Transverse colon (tissue), 4 donors: ENCODE measurements at regions not wholly inside any gene's neighbourhood (a gene's known extent, or its start where the extent isn't known, plus 50 kb on each side); places are given as distances from the start of the nearest gene placed in this dataset.

Experiments used
- DNase-seq: peaks from one replicate; pipeline ENCODE4 v3.0.0-alpha.2; 2019
- H3K27ac ChIP-seq, 4 donors: fragments of 200-600 bp; sonication (generic); 2 replicates each; pipeline ENCODE4 v1.5.1; 2016 to 2018; ENCODE audit warnings: inconsistent platforms in 4 of 4
- H3K27me3 ChIP-seq: fragments of 200-600 bp; sonication (generic); 2 replicates; pipeline ENCODE4 v1.5.1; 2017; ENCODE audit warnings: inconsistent platforms
- H3K36me3 ChIP-seq, 4 donors: fragments of 200-600 bp; sonication (generic); 2 replicates each; pipeline ENCODE4 v1.5.1; 2017 to 2019; ENCODE audit warnings: inconsistent platforms in 4 of 4
- H3K4me1 ChIP-seq, 4 donors: fragments of 200-600 bp; sonication (generic); 2 replicates each; pipeline ENCODE4 v1.5.1; 2017 to 2020; ENCODE audit warnings: inconsistent platforms in 4 of 4
- H3K4me3 ChIP-seq, 4 donors: fragments of 200-600 bp; sonication (generic); 1 replicate in 1 of 4; 2 replicates in 3 of 4; pipeline versions ENCODE4 v1.5.1 to v1.6.1; 2017 to 2019; ENCODE audit warnings: inconsistent platforms in 4 of 4
- H3K9me3 ChIP-seq, 2 donors: fragments of 200-600 bp; sonication (generic); 2 replicates each; pipeline ENCODE4 v1.5.1; 2017 to 2019; ENCODE audit warnings: inconsistent platforms in 2 of 2
- EP300 ChIP-seq: sonication (generic); formaldehyde crosslinking; IDR thresholded peaks from one replicate; pipeline ENCODE4 v1.6.1; 2017; ENCODE audit warnings: antibody characterized with exemption, low read depth
- POLR2A ChIP-seq: fragments of 450-650 bp; IDR thresholded peaks from one replicate; pipeline ENCODE4 v1.6.1; 2016; ENCODE audit warnings: antibody characterized with exemption, mild to moderate bottlenecking, moderate library complexity
- POLR2AphosphoS5 ChIP-seq, 3 donors: sonication (generic); formaldehyde crosslinking; IDR thresholded peaks; one replicate each; pipeline ENCODE4 v1.6.1; 2016; ENCODE audit warnings: antibody characterized with exemption in 3 of 3
- WGBS, 2 donors: methylation state at CpG; one replicate each; pipeline ENCODE4 v1.1.5; 2018; ENCODE audit warnings: low coverage in 1 of 2; 5-methylcytosine and 5-hydroxymethylcytosine counted together
- in situ Hi-C, 4 donors: fragments of 200-750 bp; cut with MboI; loops; one replicate each; pipeline versions ENCODE4 v1.15.0 to v1.15.1; 2017; ENCODE audit warnings: low sequenced_read_pairs in 3 of 4, low pct_ligation_motif_present in 1 of 4, low pct_unique_long_range_greater_than_20kb in 1 of 4
- intact Hi-C: fragments of 100-400 bp; cut with DNase I; formaldehyde crosslinking; loops from one replicate; pipeline ENCODE4 v1.15.1; 2023; ENCODE audit warnings: low total_unique reads
- TF ChIP-seq, protein P1 (sequence below), 5 experiments: fragments of 200-600 bp in 3 of 5; fragments of 450-650 bp in 2 of 5; sonication (generic) in 3 of 5; IDR thresholded peaks; 1 replicate in 2 of 5; 2 replicates in 3 of 5; pipeline ENCODE4 v1.5.1; 2016 to 2017; ENCODE audit warnings: antibody characterized with exemption in 5 of 5, inconsistent platforms in 3 of 5, mild to moderate bottlenecking in 2 of 5, moderate library complexity in 1 of 5

DNA sequence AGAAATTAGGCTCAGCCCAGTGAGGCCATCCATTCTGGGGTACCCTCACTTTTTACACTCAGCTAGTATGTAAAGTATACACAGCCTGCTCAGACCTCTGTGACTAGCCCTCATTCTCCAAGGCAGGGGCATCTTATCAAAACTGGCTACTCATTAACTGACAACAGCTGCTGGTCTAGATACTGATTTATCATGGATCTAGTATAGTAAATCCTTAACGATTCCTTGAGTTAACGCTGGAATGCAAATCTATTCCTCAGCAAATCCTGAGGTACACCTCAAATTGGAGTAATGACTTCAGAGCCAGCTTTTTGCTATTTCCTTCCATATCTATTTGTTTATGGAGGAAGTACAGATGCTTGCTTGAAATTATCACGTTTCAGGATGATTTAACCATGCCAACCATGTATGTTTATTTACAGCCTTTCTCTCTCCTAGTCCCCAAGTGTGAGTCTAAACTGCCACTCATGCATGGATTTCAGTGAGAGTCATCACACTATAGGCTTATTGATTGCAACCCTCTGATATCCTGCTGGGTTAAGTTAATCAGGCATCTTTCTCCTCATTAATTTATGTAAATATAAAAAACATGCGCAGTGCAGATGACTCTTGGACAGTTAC lies 70.2 kb upstream of the DOK6 start:
- 45 to 53% methylated on average over 3 to 4 of the region's 4 CpGs for WGBS, 2 donors
- intact Hi-C loops, result no loop called here
- no peak for DNase-seq

DNA sequence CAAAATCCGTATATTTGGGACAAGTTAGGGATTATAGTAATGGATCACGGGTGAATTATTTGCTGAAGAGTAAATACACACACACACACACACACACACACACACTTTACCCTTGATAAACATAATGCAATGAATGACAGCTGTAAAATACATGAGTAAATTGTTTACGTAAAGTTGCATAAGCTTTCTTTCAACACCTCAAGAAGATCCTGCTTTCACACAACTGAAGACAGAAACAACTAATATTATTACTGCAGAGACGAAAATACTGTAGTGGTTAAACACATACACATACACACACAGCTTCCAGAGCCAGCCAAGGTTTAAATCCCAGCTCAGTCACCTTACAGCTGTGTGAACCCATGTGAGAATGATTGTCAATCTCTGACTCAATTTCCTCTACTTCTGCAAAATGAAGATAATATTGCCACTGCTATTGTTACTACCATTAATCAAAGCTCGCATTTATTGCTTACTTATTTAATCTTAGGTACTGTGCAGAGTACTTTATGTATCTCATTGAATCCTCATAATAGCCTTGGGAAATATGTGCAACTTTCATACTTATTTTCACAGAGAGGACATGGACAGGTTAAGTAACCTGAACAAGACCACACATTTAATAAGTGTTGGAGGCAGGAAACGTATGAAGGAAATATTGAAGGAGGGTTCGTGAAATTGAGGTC lies 50.6 kb upstream of the DOK6 start:
- TF ChIP-seq, protein P1, sequence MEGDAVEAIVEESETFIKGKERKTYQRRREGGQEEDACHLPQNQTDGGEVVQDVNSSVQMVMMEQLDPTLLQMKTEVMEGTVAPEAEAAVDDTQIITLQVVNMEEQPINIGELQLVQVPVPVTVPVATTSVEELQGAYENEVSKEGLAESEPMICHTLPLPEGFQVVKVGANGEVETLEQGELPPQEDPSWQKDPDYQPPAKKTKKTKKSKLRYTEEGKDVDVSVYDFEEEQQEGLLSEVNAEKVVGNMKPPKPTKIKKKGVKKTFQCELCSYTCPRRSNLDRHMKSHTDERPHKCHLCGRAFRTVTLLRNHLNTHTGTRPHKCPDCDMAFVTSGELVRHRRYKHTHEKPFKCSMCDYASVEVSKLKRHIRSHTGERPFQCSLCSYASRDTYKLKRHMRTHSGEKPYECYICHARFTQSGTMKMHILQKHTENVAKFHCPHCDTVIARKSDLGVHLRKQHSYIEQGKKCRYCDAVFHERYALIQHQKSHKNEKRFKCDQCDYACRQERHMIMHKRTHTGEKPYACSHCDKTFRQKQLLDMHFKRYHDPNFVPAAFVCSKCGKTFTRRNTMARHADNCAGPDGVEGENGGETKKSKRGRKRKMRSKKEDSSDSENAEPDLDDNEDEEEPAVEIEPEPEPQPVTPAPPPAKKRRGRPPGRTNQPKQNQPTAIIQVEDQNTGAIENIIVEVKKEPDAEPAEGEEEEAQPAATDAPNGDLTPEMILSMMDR (IDR thresholded peaks at IDR 0.05), result no peak
- no peak overlapping the region for H3K4me3 ChIP-seq
- H3K9me3 ChIP-seq, result no peaks in the 10 kb centered on the region
- no peaks in the 10 kb centered on the region for H3K36me3 ChIP-seq
- no peaks in the 10 kb centered on the region for H3K4me1 ChIP-seq
- intact Hi-C loops (loop anchor here (5.0 kb wide), 1 partner anchor 52 kb away; the partner anchor contains the start of gene DOK6), in situ Hi-C loops (no loop called here)
- 48 to 58% methylated on average over 7 of the region's 7 CpGs for WGBS, 2 donors
- no peaks in the 10 kb centered on the region for H3K27me3 ChIP-seq
- H3K27ac ChIP-seq, result no peak overlapping the region
- no peak for DNase-seq

More for the DNA sequence above, 70.2 kb upstream of the DOK6 start:
- H3K27me3 ChIP-seq, result no peaks in the 10 kb centered on the region
- H3K4me1 ChIP-seq, result no peaks in the 10 kb centered on the region
- no peak overlapping the region for H3K4me3 ChIP-seq
- in situ Hi-C loops, result no loop called here
- TF ChIP-seq EP300, result no peak
- no peak for TF ChIP-seq POLR2AphosphoS5 (IDR thresholded peaks at IDR 0.05)
- TF ChIP-seq, protein P1 (IDR thresholded peaks at IDR 0.05), result no peak
- no peak for TF ChIP-seq POLR2A
- H3K36me3 ChIP-seq, result no peaks in the 10 kb centered on the region
- no peak overlapping the region for H3K27ac ChIP-seq
- H3K9me3 ChIP-seq, result no peaks in the 10 kb centered on the region
